Ishikawa (cell line): ENCODE measurements at regions not wholly inside any gene's neighbourhood (a gene's known extent, or its start where the extent isn't known, plus 50 kb on each side); places are given as distances from the start of the nearest gene placed in this dataset.

Source experiments
- CEBPB ChIP-seq: IDR thresholded peaks from 2 replicates; pipeline ENCODE4 v1.6.1; 2012
- CREB1 ChIP-seq: IDR thresholded peaks from 2 replicates; pipeline ENCODE4 v1.6.1; 2012; ENCODE audit warnings: low read depth
- EGR1 ChIP-seq: IDR thresholded peaks from 2 replicates; pipeline ENCODE4 v1.6.1; 2012
- EP300 ChIP-seq: IDR thresholded peaks from 2 replicates; pipeline ENCODE4 v1.6.1; 2012; ENCODE audit warnings: borderline replicate concordance
- FOXM1 ChIP-seq: IDR thresholded peaks from 2 replicates; pipeline ENCODE4 v1.6.1; 2012; ENCODE audit warnings: low read depth, borderline replicate concordance
- NFIC ChIP-seq: IDR thresholded peaks from 2 replicates; pipeline ENCODE4 v1.6.1; 2012
- RAD21 ChIP-seq: IDR thresholded peaks from 2 replicates; pipeline ENCODE4 v1.6.1; 2012; ENCODE audit warnings: low read depth
- TAF1 ChIP-seq: IDR thresholded peaks from 2 replicates; pipeline ENCODE4 v1.6.1; 2012; ENCODE audit warnings: low read depth, mild to moderate bottlenecking
- TCF12 ChIP-seq: IDR thresholded peaks from 2 replicates; pipeline ENCODE4 v1.6.1; 2012; ENCODE audit warnings: low read depth
- TEAD4 ChIP-seq: IDR thresholded peaks from 2 replicates; pipeline ENCODE4 v1.6.1; 2012
- USF1 ChIP-seq: IDR thresholded peaks from 2 replicates; pipeline ENCODE4 v1.6.1; 2012
- YY1 ChIP-seq: IDR thresholded peaks from 2 replicates; pipeline ENCODE4 v1.6.1; 2012; ENCODE audit warnings: low read depth
- ZBTB7A ChIP-seq: IDR thresholded peaks from 2 replicates; pipeline ENCODE4 v1.6.1; 2012; ENCODE audit warnings: low read depth
- TF ChIP-seq, protein P1 (sequence below): IDR thresholded peaks from 2 replicates; pipeline ENCODE4 v1.6.1; 2012; ENCODE audit warnings: low read depth, mild to moderate bottlenecking
- TF ChIP-seq, protein P2 (sequence below): IDR thresholded peaks from 2 replicates; pipeline ENCODE4 v1.6.1; 2012

GRCh38 chr21:36211660-36212512 lies 55.3 kb downstream of the DOP1B start:
- TF ChIP-seq CEBPB: no peak
- TF ChIP-seq, protein P1, sequence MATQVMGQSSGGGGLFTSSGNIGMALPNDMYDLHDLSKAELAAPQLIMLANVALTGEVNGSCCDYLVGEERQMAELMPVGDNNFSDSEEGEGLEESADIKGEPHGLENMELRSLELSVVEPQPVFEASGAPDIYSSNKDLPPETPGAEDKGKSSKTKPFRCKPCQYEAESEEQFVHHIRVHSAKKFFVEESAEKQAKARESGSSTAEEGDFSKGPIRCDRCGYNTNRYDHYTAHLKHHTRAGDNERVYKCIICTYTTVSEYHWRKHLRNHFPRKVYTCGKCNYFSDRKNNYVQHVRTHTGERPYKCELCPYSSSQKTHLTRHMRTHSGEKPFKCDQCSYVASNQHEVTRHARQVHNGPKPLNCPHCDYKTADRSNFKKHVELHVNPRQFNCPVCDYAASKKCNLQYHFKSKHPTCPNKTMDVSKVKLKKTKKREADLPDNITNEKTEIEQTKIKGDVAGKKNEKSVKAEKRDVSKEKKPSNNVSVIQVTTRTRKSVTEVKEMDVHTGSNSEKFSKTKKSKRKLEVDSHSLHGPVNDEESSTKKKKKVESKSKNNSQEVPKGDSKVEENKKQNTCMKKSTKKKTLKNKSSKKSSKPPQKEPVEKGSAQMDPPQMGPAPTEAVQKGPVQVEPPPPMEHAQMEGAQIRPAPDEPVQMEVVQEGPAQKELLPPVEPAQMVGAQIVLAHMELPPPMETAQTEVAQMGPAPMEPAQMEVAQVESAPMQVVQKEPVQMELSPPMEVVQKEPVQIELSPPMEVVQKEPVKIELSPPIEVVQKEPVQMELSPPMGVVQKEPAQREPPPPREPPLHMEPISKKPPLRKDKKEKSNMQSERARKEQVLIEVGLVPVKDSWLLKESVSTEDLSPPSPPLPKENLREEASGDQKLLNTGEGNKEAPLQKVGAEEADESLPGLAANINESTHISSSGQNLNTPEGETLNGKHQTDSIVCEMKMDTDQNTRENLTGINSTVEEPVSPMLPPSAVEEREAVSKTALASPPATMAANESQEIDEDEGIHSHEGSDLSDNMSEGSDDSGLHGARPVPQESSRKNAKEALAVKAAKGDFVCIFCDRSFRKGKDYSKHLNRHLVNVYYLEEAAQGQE: no peak
- TF ChIP-seq EGR1: no peak
- TF ChIP-seq, protein P2, sequence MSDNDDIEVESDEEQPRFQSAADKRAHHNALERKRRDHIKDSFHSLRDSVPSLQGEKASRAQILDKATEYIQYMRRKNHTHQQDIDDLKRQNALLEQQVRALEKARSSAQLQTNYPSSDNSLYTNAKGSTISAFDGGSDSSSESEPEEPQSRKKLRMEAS: no peak
- no peak for TF ChIP-seq EP300
- no peak for TF ChIP-seq ZBTB7A
- no peak for TF ChIP-seq TEAD4
- no peak for TF ChIP-seq CREB1
- no peak for TF ChIP-seq RAD21
- no peak for TF ChIP-seq TCF12
- TF ChIP-seq TAF1: no peak
- no peak for TF ChIP-seq USF1
- TF ChIP-seq NFIC: no peak
- no peak for TF ChIP-seq FOXM1
- TF ChIP-seq YY1: no peak

DNA sequence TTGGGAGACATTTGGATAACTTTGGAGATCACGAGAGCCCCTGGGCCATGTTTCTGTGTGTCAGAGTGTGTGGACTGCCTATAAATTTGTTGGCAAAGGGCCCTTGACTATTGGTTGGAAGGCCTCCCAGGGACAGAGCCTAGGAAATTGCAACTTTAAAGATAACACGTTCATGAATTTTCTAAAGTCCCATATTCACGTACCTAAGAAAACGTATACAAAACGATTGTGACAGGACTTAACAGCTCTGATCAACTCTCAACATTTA lies 55.8 kb downstream of the DOP1B start:
- no peak for TF ChIP-seq FOXM1
- no peak for TF ChIP-seq EP300
- TF ChIP-seq TEAD4: no peak
- TF ChIP-seq CEBPB: no peak
- TF ChIP-seq, protein P1: no peak
- TF ChIP-seq EGR1: no peak

GRCh38 chr21:36214561-36214960 lies 57.9 kb downstream of the DOP1B start:
- TF ChIP-seq, protein P2: no peak
- TF ChIP-seq EP300 (no peak), USF1 (no peak), NFIC (no peak), FOXM1 (no peak), ZBTB7A (no peak), CEBPB (no peak), TEAD4 (no peak), TAF1 (no peak), EGR1 (no peak), TCF12 (no peak), CREB1 (no peak), YY1 (no peak), RAD21 (no peak)
- TF ChIP-seq, protein P1: no peak

- TF ChIP-seq EGR1 (no peak), TCF12 (no peak), ZBTB7A (no peak), CEBPB (no peak)
- TF ChIP-seq, protein P1: no peak
These were observed 61.1 kb downstream of the DOP1B start for GRCh38 chr21:36217743-36218142.
